GM23338 (cell line): ENCODE measurements at regions not wholly inside any gene's neighbourhood (a gene's known extent, or its start where the extent isn't known, plus 50 kb on each side); places are given as distances from the start of the nearest gene placed in this dataset.

Source experiments
- ATAC-seq: fragments of 200-7000 bp; cut with Tn5 transposase; 3 replicates; pipeline ENCODE4 v1.9.1; 2020
- DNase-seq: peaks from one replicate; pipeline ENCODE4 v3.0.0-alpha.2; 2015; ENCODE audit warnings: low spot score
- H2AFZ ChIP-seq: fragments of 200-600 bp; sonication (generic); 2 replicates; pipeline ENCODE4 v1.8.0; 2016; ENCODE audit warnings: antibody characterized with exemption, mild to moderate bottlenecking, moderate library complexity
- H3F3A ChIP-seq: fragments of 200-600 bp; sonication (generic); replicated peaks from 2 replicates; pipeline ENCODE4 v1.8.0; 2017; ENCODE audit warnings: antibody characterized with exemption, mixed run types, low read depth
- H3K27ac ChIP-seq: fragments of 200-600 bp; sonication (generic); 2 replicates; pipeline ENCODE4 v1.6.1; 2016; ENCODE audit warnings: low read depth
- H3K27me3 ChIP-seq: fragments of 200-600 bp; sonication (generic); 2 replicates; pipeline ENCODE4 v1.8.0; 2016; ENCODE audit warnings: mild to moderate bottlenecking, mixed run types, moderate library complexity; ENCODE audit not compliant: insufficient read depth
- H3K36me3 ChIP-seq: fragments of 200-600 bp; sonication (generic); 2 replicates; pipeline ENCODE4 v1.8.0; 2016; ENCODE audit warnings: mild to moderate bottlenecking; ENCODE audit not compliant: insufficient read depth
- H3K4me1 ChIP-seq: fragments of 200-600 bp; sonication (generic); 2 replicates; pipeline ENCODE4 v1.8.0; 2016; ENCODE audit warnings: mild to moderate bottlenecking, moderate library complexity; ENCODE audit not compliant: insufficient read depth
- H3K4me2 ChIP-seq: fragments of 200-600 bp; sonication (generic); 2 replicates; pipeline ENCODE4 v1.7.1; 2017; ENCODE audit warnings: mixed run types
- H3K4me3 ChIP-seq: fragments of 200-600 bp; sonication (generic); 2 replicates; pipeline ENCODE4 v1.6.1; 2016; ENCODE audit warnings: mixed run types
- H3K79me2 ChIP-seq: fragments of 200-600 bp; sonication (generic); replicated peaks from 2 replicates; pipeline ENCODE4 v1.8.0; 2017; ENCODE audit warnings: mild to moderate bottlenecking; ENCODE audit not compliant: insufficient read depth
- H3K9me2 ChIP-seq: fragments of 200-600 bp; sonication (generic); 2 replicates; pipeline ENCODE4 v1.8.0; 2017; ENCODE audit not compliant: insufficient read depth
- H4K20me1 ChIP-seq: fragments of 200-600 bp; sonication (generic); replicated peaks from 2 replicates; pipeline ENCODE4 v1.8.0; 2017; ENCODE audit warnings: mild to moderate bottlenecking; ENCODE audit not compliant: insufficient read depth
- H3K27ac Mint-ChIP-seq: 2 replicates; pipeline ENCODE4 v1.8.0; 2020; ENCODE audit warnings: inconsistent platforms, mild to moderate bottlenecking, moderate library complexity, mixed read lengths
- H3K27me3 Mint-ChIP-seq: 3 replicates; pipeline ENCODE4 v1.8.0; 2022; ENCODE audit warnings: low read depth, mild to moderate bottlenecking, moderate library complexity, mixed read lengths, inconsistent platforms; ENCODE audit not compliant: insufficient read depth, poor library complexity
- H3K36me3 Mint-ChIP-seq: 3 replicates; pipeline ENCODE4 v1.8.0; 2021; ENCODE audit warnings: low read depth, mild to moderate bottlenecking, inconsistent platforms, moderate library complexity, mixed read lengths
- H3K4me1 Mint-ChIP-seq: 3 replicates; pipeline ENCODE4 v1.8.0; 2020; ENCODE audit warnings: mild to moderate bottlenecking, inconsistent platforms, mixed read lengths
- H3K4me3 Mint-ChIP-seq: 3 replicates; pipeline ENCODE4 v1.8.0; 2021; ENCODE audit warnings: moderate library complexity, mild to moderate bottlenecking, inconsistent platforms, mixed read lengths
- H3K9me3 Mint-ChIP-seq: 3 replicates; pipeline ENCODE4 v1.8.0; 2020; ENCODE audit warnings: moderate library complexity, mild to moderate bottlenecking, inconsistent platforms, mixed read lengths
- CREB1 ChIP-seq: fragments of 250-450 bp; sonication (Bioruptor Pico); IDR thresholded peaks from 2 replicates; pipeline ENCODE4 v1.5.0; 2020; ENCODE audit warnings: low read depth, mild to moderate bottlenecking, moderate library complexity
- EZH2 ChIP-seq: fragments of 200-600 bp; sonication (generic); IDR thresholded peaks from one replicate; pipeline ENCODE4 v1.8.0; 2017; ENCODE audit warnings: antibody characterized with exemption, mild to moderate bottlenecking, low read depth; ENCODE audit not compliant: unreplicated experiment
- EZH2phosphoT487 ChIP-seq: fragments of 200-600 bp; sonication (generic); IDR thresholded peaks from one replicate; pipeline ENCODE4 v1.8.1; 2018; ENCODE audit warnings: antibody characterized with exemption; ENCODE audit not compliant: unreplicated experiment
- JUNB ChIP-seq: IDR thresholded peaks from one replicate; pipeline ENCODE4 v1.6.1; 2016; ENCODE audit warnings: antibody characterized with exemption; ENCODE audit not compliant: unreplicated experiment
- NANOG ChIP-seq: IDR thresholded peaks from 2 replicates; pipeline ENCODE4 v1.6.1; 2016; ENCODE audit warnings: antibody characterized with exemption, borderline replicate concordance
- POLR2AphosphoS5 ChIP-seq: IDR thresholded peaks from 2 replicates; pipeline ENCODE4 v1.6.1; 2016; ENCODE audit warnings: antibody characterized with exemption, low read depth
- STAT1 ChIP-seq: IDR thresholded peaks from one replicate; pipeline ENCODE4 v1.6.1; 2016; ENCODE audit warnings: antibody characterized with exemption; ENCODE audit not compliant: unreplicated experiment
- ZNF114 ChIP-seq: fragments of 250-450 bp; sonication (Bioruptor Pico); IDR thresholded peaks from 2 replicates; pipeline ENCODE4 v1.5.0; 2020; ENCODE audit warnings: mild to moderate bottlenecking, moderate library complexity
- ZNF331 ChIP-seq: fragments of 250-450 bp; sonication (Bioruptor Pico); IDR thresholded peaks from 2 replicates; pipeline ENCODE4 v1.5.0; 2020; ENCODE audit warnings: low read depth, mild to moderate bottlenecking, moderate library complexity
- TF ChIP-seq, protein P1 (sequence below), 2 experiments: fragments of 200-600 bp in 1 of 2; sonication (generic) in 1 of 2; conservative IDR thresholded peaks; 2 replicates each; pipeline versions ENCODE4 v1.5.1 to v1.6.1; 2016 to 2017; ENCODE audit warnings: antibody characterized with exemption in 2 of 2, low read depth in 2 of 2, mild to moderate bottlenecking in 2 of 2, moderate library complexity in 1 of 2
- TF ChIP-seq, protein P2 (sequence below): IDR thresholded peaks from one replicate; pipeline ENCODE4 v1.6.1; 2018; ENCODE audit warnings: antibody characterized with exemption; ENCODE audit not compliant: unreplicated experiment
- TF ChIP-seq, protein P3 (sequence below): fragments of 250-450 bp; sonication (Bioruptor Pico); IDR thresholded peaks from 2 replicates; pipeline ENCODE4 v1.5.0; 2020; ENCODE audit warnings: mild to moderate bottlenecking, moderate library complexity
- TF ChIP-seq, protein P4 (sequence below): IDR thresholded peaks from 2 replicates; pipeline ENCODE4 v1.6.1; 2016; ENCODE audit warnings: antibody characterized with exemption

DNA sequence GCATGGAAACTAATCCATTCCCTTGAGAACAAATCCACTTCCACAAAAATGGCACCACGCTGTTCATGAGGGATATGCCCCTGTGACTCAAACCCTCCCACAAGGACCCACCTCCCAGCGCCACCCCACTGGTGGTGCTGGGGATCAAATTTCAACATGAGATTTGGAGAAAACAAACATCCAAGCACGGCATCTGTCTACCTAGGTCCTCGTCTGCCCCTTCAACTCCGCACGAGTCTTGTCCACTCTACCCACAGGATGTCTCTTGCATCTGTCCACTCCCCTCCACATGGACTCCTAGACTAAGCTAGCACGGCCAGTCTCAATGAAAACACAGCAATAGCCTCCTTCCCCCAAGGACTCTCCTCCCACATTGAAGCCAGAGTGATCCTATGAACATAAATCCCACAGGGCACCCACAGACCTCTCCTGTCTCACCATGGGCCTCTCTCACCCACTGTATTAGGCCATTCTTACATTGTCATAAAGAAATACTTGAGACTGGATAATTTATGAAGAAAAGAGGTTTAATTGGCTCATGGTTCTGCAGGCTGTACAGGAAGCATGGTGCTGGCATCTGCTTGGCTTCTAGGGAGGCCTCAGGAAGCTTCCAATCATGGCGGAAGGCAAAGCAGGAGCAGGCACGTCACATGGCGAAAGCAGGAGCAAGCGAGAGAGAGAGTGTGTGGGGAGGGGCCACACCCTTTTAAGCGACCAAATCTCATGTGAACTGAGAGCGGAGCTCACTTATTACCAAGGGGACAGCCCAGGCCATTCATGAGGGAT lies 101.4 kb downstream of the TOMM20 start:
- no peak overlapping the region for H2AFZ ChIP-seq
- H3K27me3 ChIP-seq: no peaks in the 10 kb centered on the region
- no peak overlapping the region for H3K27ac ChIP-seq
- H3K36me3 ChIP-seq: no peaks in the 10 kb centered on the region; the same call in 1 of the 2 replicates
- H3K9me2 ChIP-seq: 0 out of 2 replicates have a peak, but pooled peaks cover 4% of the 10 kb centered on the region
- Mint-ChIP-seq H3K4me1 (peaks cover 17% of the 10 kb centered on the region), H3K27ac (no peak overlapping the region), H3K9me3 (peaks cover 14% of the 10 kb centered on the region; the same call in 2 of the 3 replicates), H3K27me3 (peaks cover 4% of the 10 kb centered on the region), H3K4me3 (no peak overlapping the region), H3K36me3 (peaks cover 8% of the 10 kb centered on the region; the same call in 1 of the 3 replicates)
- TF ChIP-seq STAT1 (no peak), EZH2phosphoT487 (no peak), NANOG (no peak), ZNF114 (CRISPR knock-in tag) (no peak), ZNF331 (no peak), EZH2 (no peak), POLR2AphosphoS5 (no peak), CREB1 (CRISPR knock-in tag) (no peak), JUNB (no peak)
- TF ChIP-seq, protein P1, sequence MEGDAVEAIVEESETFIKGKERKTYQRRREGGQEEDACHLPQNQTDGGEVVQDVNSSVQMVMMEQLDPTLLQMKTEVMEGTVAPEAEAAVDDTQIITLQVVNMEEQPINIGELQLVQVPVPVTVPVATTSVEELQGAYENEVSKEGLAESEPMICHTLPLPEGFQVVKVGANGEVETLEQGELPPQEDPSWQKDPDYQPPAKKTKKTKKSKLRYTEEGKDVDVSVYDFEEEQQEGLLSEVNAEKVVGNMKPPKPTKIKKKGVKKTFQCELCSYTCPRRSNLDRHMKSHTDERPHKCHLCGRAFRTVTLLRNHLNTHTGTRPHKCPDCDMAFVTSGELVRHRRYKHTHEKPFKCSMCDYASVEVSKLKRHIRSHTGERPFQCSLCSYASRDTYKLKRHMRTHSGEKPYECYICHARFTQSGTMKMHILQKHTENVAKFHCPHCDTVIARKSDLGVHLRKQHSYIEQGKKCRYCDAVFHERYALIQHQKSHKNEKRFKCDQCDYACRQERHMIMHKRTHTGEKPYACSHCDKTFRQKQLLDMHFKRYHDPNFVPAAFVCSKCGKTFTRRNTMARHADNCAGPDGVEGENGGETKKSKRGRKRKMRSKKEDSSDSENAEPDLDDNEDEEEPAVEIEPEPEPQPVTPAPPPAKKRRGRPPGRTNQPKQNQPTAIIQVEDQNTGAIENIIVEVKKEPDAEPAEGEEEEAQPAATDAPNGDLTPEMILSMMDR (conservative IDR thresholded peaks at IDR 0.05; ENCODE audit: low read depth in 2 of 2): no peak
- TF ChIP-seq, protein P2, sequence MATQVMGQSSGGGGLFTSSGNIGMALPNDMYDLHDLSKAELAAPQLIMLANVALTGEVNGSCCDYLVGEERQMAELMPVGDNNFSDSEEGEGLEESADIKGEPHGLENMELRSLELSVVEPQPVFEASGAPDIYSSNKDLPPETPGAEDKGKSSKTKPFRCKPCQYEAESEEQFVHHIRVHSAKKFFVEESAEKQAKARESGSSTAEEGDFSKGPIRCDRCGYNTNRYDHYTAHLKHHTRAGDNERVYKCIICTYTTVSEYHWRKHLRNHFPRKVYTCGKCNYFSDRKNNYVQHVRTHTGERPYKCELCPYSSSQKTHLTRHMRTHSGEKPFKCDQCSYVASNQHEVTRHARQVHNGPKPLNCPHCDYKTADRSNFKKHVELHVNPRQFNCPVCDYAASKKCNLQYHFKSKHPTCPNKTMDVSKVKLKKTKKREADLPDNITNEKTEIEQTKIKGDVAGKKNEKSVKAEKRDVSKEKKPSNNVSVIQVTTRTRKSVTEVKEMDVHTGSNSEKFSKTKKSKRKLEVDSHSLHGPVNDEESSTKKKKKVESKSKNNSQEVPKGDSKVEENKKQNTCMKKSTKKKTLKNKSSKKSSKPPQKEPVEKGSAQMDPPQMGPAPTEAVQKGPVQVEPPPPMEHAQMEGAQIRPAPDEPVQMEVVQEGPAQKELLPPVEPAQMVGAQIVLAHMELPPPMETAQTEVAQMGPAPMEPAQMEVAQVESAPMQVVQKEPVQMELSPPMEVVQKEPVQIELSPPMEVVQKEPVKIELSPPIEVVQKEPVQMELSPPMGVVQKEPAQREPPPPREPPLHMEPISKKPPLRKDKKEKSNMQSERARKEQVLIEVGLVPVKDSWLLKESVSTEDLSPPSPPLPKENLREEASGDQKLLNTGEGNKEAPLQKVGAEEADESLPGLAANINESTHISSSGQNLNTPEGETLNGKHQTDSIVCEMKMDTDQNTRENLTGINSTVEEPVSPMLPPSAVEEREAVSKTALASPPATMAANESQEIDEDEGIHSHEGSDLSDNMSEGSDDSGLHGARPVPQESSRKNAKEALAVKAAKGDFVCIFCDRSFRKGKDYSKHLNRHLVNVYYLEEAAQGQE: no peak
- TF ChIP-seq, protein P3, sequence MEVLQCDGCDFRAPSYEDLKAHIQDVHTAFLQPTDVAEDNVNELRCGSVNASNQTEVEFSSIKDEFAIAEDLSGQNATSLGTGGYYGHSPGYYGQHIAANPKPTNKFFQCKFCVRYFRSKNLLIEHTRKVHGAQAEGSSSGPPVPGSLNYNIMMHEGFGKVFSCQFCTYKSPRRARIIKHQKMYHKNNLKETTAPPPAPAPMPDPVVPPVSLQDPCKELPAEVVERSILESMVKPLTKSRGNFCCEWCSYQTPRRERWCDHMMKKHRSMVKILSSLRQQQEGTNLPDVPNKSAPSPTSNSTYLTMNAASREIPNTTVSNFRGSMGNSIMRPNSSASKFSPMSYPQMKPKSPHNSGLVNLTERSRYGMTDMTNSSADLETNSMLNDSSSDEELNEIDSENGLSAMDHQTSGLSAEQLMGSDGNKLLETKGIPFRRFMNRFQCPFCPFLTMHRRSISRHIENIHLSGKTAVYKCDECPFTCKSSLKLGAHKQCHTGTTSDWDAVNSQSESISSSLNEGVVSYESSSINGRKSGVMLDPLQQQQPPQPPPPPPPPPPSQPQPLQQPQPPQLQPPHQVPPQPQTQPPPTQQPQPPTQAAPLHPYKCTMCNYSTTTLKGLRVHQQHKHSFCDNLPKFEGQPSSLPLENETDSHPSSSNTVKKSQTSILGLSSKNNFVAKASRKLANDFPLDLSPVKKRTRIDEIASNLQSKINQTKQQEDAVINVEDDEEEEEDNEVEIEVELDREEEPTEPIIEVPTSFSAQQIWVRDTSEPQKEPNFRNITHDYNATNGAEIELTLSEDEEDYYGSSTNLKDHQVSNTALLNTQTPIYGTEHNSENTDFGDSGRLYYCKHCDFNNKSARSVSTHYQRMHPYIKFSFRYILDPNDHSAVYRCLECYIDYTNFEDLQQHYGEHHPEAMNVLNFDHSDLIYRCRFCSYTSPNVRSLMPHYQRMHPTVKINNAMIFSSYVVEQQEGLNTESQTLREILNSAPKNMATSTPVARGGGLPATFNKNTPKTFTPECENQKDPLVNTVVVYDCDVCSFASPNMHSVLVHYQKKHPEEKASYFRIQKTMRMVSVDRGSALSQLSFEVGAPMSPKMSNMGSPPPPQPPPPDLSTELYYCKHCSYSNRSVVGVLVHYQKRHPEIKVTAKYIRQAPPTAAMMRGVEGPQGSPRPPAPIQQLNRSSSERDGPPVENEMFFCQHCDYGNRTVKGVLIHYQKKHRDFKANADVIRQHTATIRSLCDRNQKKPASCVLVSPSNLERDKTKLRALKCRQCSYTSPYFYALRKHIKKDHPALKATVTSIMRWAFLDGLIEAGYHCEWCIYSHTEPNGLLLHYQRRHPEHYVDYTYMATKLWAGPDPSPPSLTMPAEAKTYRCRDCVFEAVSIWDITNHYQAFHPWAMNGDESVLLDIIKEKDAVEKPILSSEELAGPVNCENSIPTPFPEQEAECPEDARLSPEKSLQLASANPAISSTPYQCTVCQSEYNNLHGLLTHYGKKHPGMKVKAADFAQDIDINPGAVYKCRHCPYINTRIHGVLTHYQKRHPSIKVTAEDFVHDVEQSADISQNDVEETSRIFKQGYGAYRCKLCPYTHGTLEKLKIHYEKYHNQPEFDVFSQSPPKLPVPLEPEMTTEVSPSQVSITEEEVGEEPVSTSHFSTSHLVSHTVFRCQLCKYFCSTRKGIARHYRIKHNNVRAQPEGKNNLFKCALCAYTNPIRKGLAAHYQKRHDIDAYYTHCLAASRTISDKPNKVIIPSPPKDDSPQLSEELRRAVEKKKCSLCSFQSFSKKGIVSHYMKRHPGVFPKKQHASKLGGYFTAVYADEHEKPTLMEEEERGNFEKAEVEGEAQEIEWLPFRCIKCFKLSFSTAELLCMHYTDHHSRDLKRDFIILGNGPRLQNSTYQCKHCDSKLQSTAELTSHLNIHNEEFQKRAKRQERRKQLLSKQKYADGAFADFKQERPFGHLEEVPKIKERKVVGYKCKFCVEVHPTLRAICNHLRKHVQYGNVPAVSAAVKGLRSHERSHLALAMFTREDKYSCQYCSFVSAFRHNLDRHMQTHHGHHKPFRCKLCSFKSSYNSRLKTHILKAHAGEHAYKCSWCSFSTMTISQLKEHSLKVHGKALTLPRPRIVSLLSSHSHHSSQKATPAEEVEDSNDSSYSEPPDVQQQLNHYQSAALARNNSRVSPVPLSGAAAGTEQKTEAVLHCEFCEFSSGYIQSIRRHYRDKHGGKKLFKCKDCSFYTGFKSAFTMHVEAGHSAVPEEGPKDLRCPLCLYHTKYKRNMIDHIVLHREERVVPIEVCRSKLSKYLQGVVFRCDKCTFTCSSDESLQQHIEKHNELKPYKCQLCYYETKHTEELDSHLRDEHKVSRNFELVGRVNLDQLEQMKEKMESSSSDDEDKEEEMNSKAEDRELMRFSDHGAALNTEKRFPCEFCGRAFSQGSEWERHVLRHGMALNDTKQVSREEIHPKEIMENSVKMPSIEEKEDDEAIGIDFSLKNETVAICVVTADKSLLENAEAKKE: no peak
- TF ChIP-seq, protein P4, sequence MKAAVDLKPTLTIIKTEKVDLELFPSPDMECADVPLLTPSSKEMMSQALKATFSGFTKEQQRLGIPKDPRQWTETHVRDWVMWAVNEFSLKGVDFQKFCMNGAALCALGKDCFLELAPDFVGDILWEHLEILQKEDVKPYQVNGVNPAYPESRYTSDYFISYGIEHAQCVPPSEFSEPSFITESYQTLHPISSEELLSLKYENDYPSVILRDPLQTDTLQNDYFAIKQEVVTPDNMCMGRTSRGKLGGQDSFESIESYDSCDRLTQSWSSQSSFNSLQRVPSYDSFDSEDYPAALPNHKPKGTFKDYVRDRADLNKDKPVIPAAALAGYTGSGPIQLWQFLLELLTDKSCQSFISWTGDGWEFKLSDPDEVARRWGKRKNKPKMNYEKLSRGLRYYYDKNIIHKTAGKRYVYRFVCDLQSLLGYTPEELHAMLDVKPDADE: no peak
- no peak for ATAC-seq
- H3K4me1 ChIP-seq: peaks cover 12% of the 10 kb centered on the region
- H4K20me1 ChIP-seq: no peaks in the 10 kb centered on the region
- no peaks in the 10 kb centered on the region for H3F3A ChIP-seq
- no peak overlapping the region for H3K4me2 ChIP-seq
- no peaks in the 10 kb centered on the region for H3K79me2 ChIP-seq
- no peak overlapping the region for H3K4me3 ChIP-seq
- no peak for DNase-seq
